Fibroblast of lung (primary cell): ENCODE measurements at regions not wholly inside any gene's neighbourhood (a gene's known extent, or its start where the extent isn't known, plus 50 kb on each side); places are given as distances from the start of the nearest gene placed in this dataset.

Source experiments
- EZH2 ChIP-seq: IDR thresholded peaks from 2 replicates; pipeline ENCODE4 v1.5.1; 2012; ENCODE audit warnings: low read length, control low read depth, mild to moderate bottlenecking; ENCODE audit errors: missing control alignments
- TF ChIP-seq, protein P1 (sequence below), 2 donors: IDR thresholded peaks in 1 of 2; conservative IDR thresholded peaks in 1 of 2; 1 replicate in 1 of 2; 2 replicates in 1 of 2; pipeline ENCODE4 v1.5.1; 2011 to 2012; ENCODE audit warnings: low read length in 2 of 2, control low read depth in 1 of 2, inconsistent platforms in 1 of 2, low read depth in 1 of 2, mild to moderate bottlenecking in 1 of 2

DNA sequence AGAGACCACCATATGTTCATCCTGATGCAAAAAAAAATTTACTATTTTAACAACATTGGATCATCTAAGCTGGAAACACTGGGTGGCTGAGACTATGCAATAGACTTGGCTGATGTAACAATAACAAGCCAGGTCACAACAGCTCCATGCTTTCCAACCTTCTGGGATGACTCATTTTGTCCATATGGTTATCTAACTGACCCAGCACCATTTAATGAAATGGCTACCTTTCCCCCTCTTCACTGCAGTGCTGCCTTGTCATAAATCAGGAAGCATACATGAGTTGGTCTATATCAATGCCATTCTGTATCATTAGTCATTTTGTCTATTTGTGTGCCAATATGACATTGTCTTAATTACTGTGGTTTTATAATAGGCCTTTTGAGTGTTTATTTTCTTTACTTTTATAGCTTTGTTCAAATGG lies 217.6 kb upstream of the KCNJ16 start:
- TF ChIP-seq, protein P1, sequence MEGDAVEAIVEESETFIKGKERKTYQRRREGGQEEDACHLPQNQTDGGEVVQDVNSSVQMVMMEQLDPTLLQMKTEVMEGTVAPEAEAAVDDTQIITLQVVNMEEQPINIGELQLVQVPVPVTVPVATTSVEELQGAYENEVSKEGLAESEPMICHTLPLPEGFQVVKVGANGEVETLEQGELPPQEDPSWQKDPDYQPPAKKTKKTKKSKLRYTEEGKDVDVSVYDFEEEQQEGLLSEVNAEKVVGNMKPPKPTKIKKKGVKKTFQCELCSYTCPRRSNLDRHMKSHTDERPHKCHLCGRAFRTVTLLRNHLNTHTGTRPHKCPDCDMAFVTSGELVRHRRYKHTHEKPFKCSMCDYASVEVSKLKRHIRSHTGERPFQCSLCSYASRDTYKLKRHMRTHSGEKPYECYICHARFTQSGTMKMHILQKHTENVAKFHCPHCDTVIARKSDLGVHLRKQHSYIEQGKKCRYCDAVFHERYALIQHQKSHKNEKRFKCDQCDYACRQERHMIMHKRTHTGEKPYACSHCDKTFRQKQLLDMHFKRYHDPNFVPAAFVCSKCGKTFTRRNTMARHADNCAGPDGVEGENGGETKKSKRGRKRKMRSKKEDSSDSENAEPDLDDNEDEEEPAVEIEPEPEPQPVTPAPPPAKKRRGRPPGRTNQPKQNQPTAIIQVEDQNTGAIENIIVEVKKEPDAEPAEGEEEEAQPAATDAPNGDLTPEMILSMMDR (conservative IDR thresholded peaks at IDR 0.05 in 1 of 2, IDR thresholded peaks at IDR 0.05 in 1 of 2; ENCODE audit: low read depth in 1 of 2, low read length in 2 of 2) = no peak
- TF ChIP-seq EZH2 = no peak
